GM23338 (cell line): ENCODE measurements at regions not wholly inside any gene's neighbourhood (a gene's known extent, or its start where the extent isn't known, plus 50 kb on each side); places are given as distances from the start of the nearest gene placed in this dataset.

Experiments
- CREB1 ChIP-seq: fragments of 250-450 bp; sonication (Bioruptor Pico); IDR thresholded peaks from 2 replicates; pipeline ENCODE4 v1.5.0; 2020; ENCODE audit warnings: low read depth, mild to moderate bottlenecking, moderate library complexity
- ETS1 ChIP-seq: IDR thresholded peaks from 2 replicates; pipeline ENCODE4 v1.6.1; 2016; ENCODE audit warnings: antibody characterized with exemption
- EZH2 ChIP-seq: fragments of 200-600 bp; sonication (generic); IDR thresholded peaks from one replicate; pipeline ENCODE4 v1.8.0; 2017; ENCODE audit warnings: antibody characterized with exemption, mild to moderate bottlenecking, low read depth; ENCODE audit not compliant: unreplicated experiment
- EZH2phosphoT487 ChIP-seq: fragments of 200-600 bp; sonication (generic); IDR thresholded peaks from one replicate; pipeline ENCODE4 v1.8.1; 2018; ENCODE audit warnings: antibody characterized with exemption; ENCODE audit not compliant: unreplicated experiment
- JUNB ChIP-seq: IDR thresholded peaks from one replicate; pipeline ENCODE4 v1.6.1; 2016; ENCODE audit warnings: antibody characterized with exemption; ENCODE audit not compliant: unreplicated experiment
- POLR2AphosphoS5 ChIP-seq: IDR thresholded peaks from 2 replicates; pipeline ENCODE4 v1.6.1; 2016; ENCODE audit warnings: antibody characterized with exemption, low read depth
- REST ChIP-seq: IDR thresholded peaks from one replicate; pipeline ENCODE4 v1.6.1; 2018; ENCODE audit warnings: antibody characterized with exemption; ENCODE audit not compliant: unreplicated experiment
- TF ChIP-seq, protein P1 (sequence below), 2 experiments: fragments of 200-600 bp in 1 of 2; sonication (generic) in 1 of 2; conservative IDR thresholded peaks; 2 replicates each; pipeline versions ENCODE4 v1.5.1 to v1.6.1; 2016 to 2017; ENCODE audit warnings: antibody characterized with exemption in 2 of 2, low read depth in 2 of 2, mild to moderate bottlenecking in 2 of 2, moderate library complexity in 1 of 2

DNA sequence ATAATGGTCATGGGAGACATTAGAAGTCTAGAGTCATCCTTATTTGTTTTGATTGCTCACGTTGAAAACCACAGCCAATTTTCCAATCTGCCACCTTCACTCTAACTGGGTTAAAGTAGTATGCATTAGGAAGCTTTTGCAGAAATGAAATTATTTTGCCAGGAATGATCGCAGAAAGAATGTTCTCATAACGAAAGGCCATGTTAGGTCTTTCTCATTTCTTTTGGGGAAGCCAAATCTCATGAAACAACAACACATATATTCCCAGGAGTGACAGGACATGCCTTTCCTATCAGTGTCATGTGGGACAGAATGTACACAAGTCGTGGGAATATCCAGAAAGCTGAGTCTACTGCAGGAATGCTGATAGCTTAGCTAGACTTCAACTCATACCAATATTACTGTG is 386.3 kb downstream of the AASDHPPT start:
- TF ChIP-seq EZH2 (no peak), EZH2phosphoT487 (no peak), REST (no peak), POLR2AphosphoS5 (no peak), JUNB (no peak), ETS1 (no peak), CREB1 (CRISPR knock-in tag) (no peak)
- TF ChIP-seq, protein P1, sequence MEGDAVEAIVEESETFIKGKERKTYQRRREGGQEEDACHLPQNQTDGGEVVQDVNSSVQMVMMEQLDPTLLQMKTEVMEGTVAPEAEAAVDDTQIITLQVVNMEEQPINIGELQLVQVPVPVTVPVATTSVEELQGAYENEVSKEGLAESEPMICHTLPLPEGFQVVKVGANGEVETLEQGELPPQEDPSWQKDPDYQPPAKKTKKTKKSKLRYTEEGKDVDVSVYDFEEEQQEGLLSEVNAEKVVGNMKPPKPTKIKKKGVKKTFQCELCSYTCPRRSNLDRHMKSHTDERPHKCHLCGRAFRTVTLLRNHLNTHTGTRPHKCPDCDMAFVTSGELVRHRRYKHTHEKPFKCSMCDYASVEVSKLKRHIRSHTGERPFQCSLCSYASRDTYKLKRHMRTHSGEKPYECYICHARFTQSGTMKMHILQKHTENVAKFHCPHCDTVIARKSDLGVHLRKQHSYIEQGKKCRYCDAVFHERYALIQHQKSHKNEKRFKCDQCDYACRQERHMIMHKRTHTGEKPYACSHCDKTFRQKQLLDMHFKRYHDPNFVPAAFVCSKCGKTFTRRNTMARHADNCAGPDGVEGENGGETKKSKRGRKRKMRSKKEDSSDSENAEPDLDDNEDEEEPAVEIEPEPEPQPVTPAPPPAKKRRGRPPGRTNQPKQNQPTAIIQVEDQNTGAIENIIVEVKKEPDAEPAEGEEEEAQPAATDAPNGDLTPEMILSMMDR (conservative IDR thresholded peaks at IDR 0.05; ENCODE audit: low read depth in 2 of 2): no peak
